CD4-positive, alpha-beta T cell treated with Interleukin-17A for 4 hours (primary cell): ENCODE measurements at regions not wholly inside any gene's neighbourhood (a gene's known extent, or its start where the extent isn't known, plus 50 kb on each side); places are given as distances from the start of the nearest gene placed in this dataset.
"Not testable (repeated sequence)": the region's sequence is repeated elsewhere in the genome, so short reads cannot be mapped to it uniquely, and the experiment has no call there.

Experiments used
- DNase-seq: peaks from one replicate; pipeline ENCODE4 v3.0.0-alpha.2; 2020; ENCODE audit warnings: mixed read lengths

GRCh38 chr21:24445517-24445916 lies 1161.8 kb downstream of the MRPL39 start:
- DNase-seq = no peak

GRCh38 chr21:24444736-24445135 lies 1162.5 kb downstream of the MRPL39 start:
- no peak for DNase-seq

- no peak for DNase-seq
These were observed 1171.0 kb downstream of the MRPL39 start for GRCh38 chr21:24436236-24436635.

- DNase-seq = peak; percentile 6
These were observed 1178.6 kb downstream of the MRPL39 start for GRCh38 chr21:24428591-24429199.

- DNase-seq = no peak
These were observed 1182.5 kb downstream of the MRPL39 start for GRCh38 chr21:24424776-24425175.

- no peak for DNase-seq
These were observed 1183.7 kb downstream of the MRPL39 start for GRCh38 chr21:24423546-24423945.

GRCh38 chr21:24420689-24421088 lies 1186.6 kb downstream of the MRPL39 start:
- no peak for DNase-seq

- DNase-seq = not testable (repeated sequence)
These were observed 1187.6 kb downstream of the MRPL39 start for GRCh38 chr21:24419641-24420040.

- no peak for DNase-seq
These were observed 1188.6 kb downstream of the MRPL39 start for GRCh38 chr21:24418671-24419070.

GRCh38 chr21:24411429-24411828 lies 1195.9 kb downstream of the MRPL39 start:
- DNase-seq = no peak

GRCh38 chr21:24403221-24403620 lies 1204.1 kb downstream of the MRPL39 start:
- no peak for DNase-seq

GRCh38 chr21:24395320-24395923 lies 1211.9 kb downstream of the MRPL39 start:
- no peak for DNase-seq

GRCh38 chr21:24375201-24375600 lies 1232.1 kb downstream of the MRPL39 start:
- DNase-seq = peak; percentile 5

GRCh38 chr21:24372506-24372905 lies 1234.8 kb downstream of the MRPL39 start:
- no peak for DNase-seq

GRCh38 chr21:24369746-24370145 lies 1237.5 kb downstream of the MRPL39 start:
- no peak for DNase-seq

GRCh38 chr21:24369278-24369677 lies 1238.0 kb downstream of the MRPL39 start:
- no peak for DNase-seq

GRCh38 chr21:24367936-24368335 lies 1239.3 kb downstream of the MRPL39 start:
- DNase-seq = no peak

GRCh38 chr21:24353492-24353891 lies 1253.8 kb downstream of the MRPL39 start:
- no peak for DNase-seq

GRCh38 chr21:24339406-24339805 lies 1267.9 kb downstream of the MRPL39 start:
- no peak for DNase-seq

GRCh38 chr21:24336491-24336890 lies 1270.8 kb downstream of the MRPL39 start:
- no peak for DNase-seq

- no peak for DNase-seq
These were observed 1283.7 kb downstream of the MRPL39 start for GRCh38 chr21:24323536-24323935.

GRCh38 chr21:24316277-24316922 lies 1290.9 kb downstream of the MRPL39 start:
- DNase-seq = no peak

- no peak for DNase-seq
These were observed 1296.5 kb downstream of the MRPL39 start for GRCh38 chr21:24310788-24311187.

GRCh38 chr21:24308183-24308582 lies 1299.1 kb downstream of the MRPL39 start:
- no peak for DNase-seq
